HEK293 (cell line): ENCODE measurements at regions not wholly inside any gene's neighbourhood (a gene's known extent, or its start where the extent isn't known, plus 50 kb on each side); places are given as distances from the start of the nearest gene placed in this dataset.

Experiments
- CTCF ChIA-PET: fragments of 350-600 bp; formaldehyde crosslinking; extraction: SDS; loops from one replicate; lab custom pipeline; 2021; ENCODE audit warnings: antibody characterized with exemption; lab: Yijun Ruan, JAX
- POLR2A ChIA-PET: fragments of 300-600 bp; formaldehyde crosslinking; extraction: SDS; loops from one replicate; lab custom pipeline; 2020; ENCODE audit warnings: antibody characterized with exemption, inconsistent platforms; lab: Yijun Ruan, JAX
- H3K27ac ChIP-seq: fragments of 200-500 bp; sonication (Bioruptor generic); 2 replicates; pipeline ENCODE4 v1.5.1; 2014; ENCODE audit warnings: low read depth, low read length, control low read depth, inconsistent platforms; ENCODE audit errors: extremely low read depth
- H3K36me3 ChIP-seq, 2 experiments: fragments of 200-500 bp in 1 of 2; sonication (Bioruptor generic) in 1 of 2; 1 replicate in 1 of 2; 2 replicates in 1 of 2; pipeline ENCODE4 v1.5.1; 2014 to 2017; ENCODE audit warnings: inconsistent platforms in 2 of 2, low read length in 2 of 2; ENCODE audit not compliant: control insufficient read depth in 2 of 2, insufficient read depth in 1 of 2
- H3K4me1 ChIP-seq: fragments of 200-500 bp; sonication (Bioruptor generic); 2 replicates; pipeline ENCODE4 v1.5.1; 2014; ENCODE audit warnings: mild to moderate bottlenecking, low read length, inconsistent platforms; ENCODE audit not compliant: control insufficient read depth, insufficient read depth
- H3K4me3 ChIP-seq: 2 replicates; pipeline ENCODE4 v1.5.1; 2011; ENCODE audit warnings: low read depth, mild to moderate bottlenecking, control low read depth, low read length, moderate library complexity
- H3K9me3 ChIP-seq: fragments of 200-500 bp; sonication (Bioruptor generic); 2 replicates; pipeline ENCODE4 v1.5.1; 2014; ENCODE audit warnings: low read depth, low read length, inconsistent platforms; ENCODE audit not compliant: control insufficient read depth, insufficient read depth
- FEZF1 ChIP-seq: fragments of 450-650 bp; formaldehyde crosslinking; IDR thresholded peaks from 2 replicates; pipeline ENCODE4 v1.5.1; 2016; ENCODE audit warnings: missing biosample characterization, missing genetic modification characterization
- GLIS1 ChIP-seq: fragments of 450-650 bp; formaldehyde crosslinking; IDR thresholded peaks from 2 replicates; pipeline ENCODE4 v1.5.1; 2016; ENCODE audit warnings: missing biosample characterization, missing genetic modification characterization
- HOXD13 ChIP-seq: sonication (generic); formaldehyde crosslinking; IDR thresholded peaks from 2 replicates; pipeline ENCODE4 v1.8.0; 2022; ENCODE audit warnings: missing genetic modification reagents, borderline replicate concordance
- OSR2 ChIP-seq: fragments of 450-650 bp; formaldehyde crosslinking; IDR thresholded peaks from 2 replicates; pipeline ENCODE4 v1.5.1; 2016; ENCODE audit warnings: missing biosample characterization, missing genetic modification characterization
- PBX3 ChIP-seq: sonication (generic); formaldehyde crosslinking; IDR thresholded peaks from 2 replicates; pipeline ENCODE4 v1.8.1; 2022; ENCODE audit warnings: mild to moderate bottlenecking, moderate library complexity, missing genetic modification reagents
- RBAK ChIP-seq: fragments of 450-650 bp; formaldehyde crosslinking; IDR thresholded peaks from 2 replicates; pipeline ENCODE4 v1.5.1; 2016; ENCODE audit warnings: missing biosample characterization, missing genetic modification characterization
- SCRT1 ChIP-seq: fragments of 450-650 bp; formaldehyde crosslinking; IDR thresholded peaks from 2 replicates; pipeline ENCODE4 v1.5.1; 2016; ENCODE audit warnings: missing biosample characterization, missing genetic modification characterization, borderline replicate concordance
- SCRT2 ChIP-seq: fragments of 450-650 bp; formaldehyde crosslinking; IDR thresholded peaks from 2 replicates; pipeline ENCODE4 v1.5.1; 2016; ENCODE audit warnings: missing biosample characterization, missing genetic modification characterization
- SP7 ChIP-seq: fragments of 450-650 bp; formaldehyde crosslinking; IDR thresholded peaks from 2 replicates; pipeline ENCODE4 v1.5.1; 2016; ENCODE audit warnings: missing biosample characterization, missing genetic modification characterization
- TCF7L2 ChIP-seq: IDR thresholded peaks from 2 replicates; pipeline ENCODE4 v1.6.1; 2011; ENCODE audit warnings: low read depth, mild to moderate bottlenecking, inconsistent platforms, low read length, moderate library complexity, borderline replicate concordance
- TRIM28 ChIP-seq: IDR thresholded peaks from 2 replicates; pipeline ENCODE4 v1.6.1; 2011; ENCODE audit warnings: low read length, control low read depth, borderline replicate concordance
- ZBTB1 ChIP-seq: fragments of 450-650 bp; formaldehyde crosslinking; IDR thresholded peaks from 2 replicates; pipeline ENCODE4 v1.5.1; 2016; ENCODE audit warnings: missing biosample characterization, missing genetic modification characterization
- ZBTB20 ChIP-seq: fragments of 450-650 bp; formaldehyde crosslinking; IDR thresholded peaks from 2 replicates; pipeline ENCODE4 v1.5.1; 2016; ENCODE audit warnings: missing biosample characterization, missing genetic modification characterization
- ZBTB21 ChIP-seq: fragments of 450-650 bp; formaldehyde crosslinking; IDR thresholded peaks from 2 replicates; pipeline ENCODE4 v1.5.1; 2017; ENCODE audit warnings: missing biosample characterization, missing genetic modification characterization
- ZBTB6 ChIP-seq: fragments of 450-650 bp; formaldehyde crosslinking; IDR thresholded peaks from 2 replicates; pipeline ENCODE4 v1.5.1; 2017; ENCODE audit warnings: missing biosample characterization, missing genetic modification characterization
- ZNF202 ChIP-seq: fragments of 450-650 bp; formaldehyde crosslinking; IDR thresholded peaks from 2 replicates; pipeline ENCODE4 v1.5.1; 2016; ENCODE audit warnings: missing biosample characterization, missing genetic modification characterization, borderline replicate concordance
- ZNF26 ChIP-seq: fragments of 450-650 bp; formaldehyde crosslinking; IDR thresholded peaks from 2 replicates; pipeline ENCODE4 v1.5.1; 2016; ENCODE audit warnings: missing biosample characterization, missing genetic modification characterization
- ZNF266 ChIP-seq: fragments of 450-650 bp; formaldehyde crosslinking; IDR thresholded peaks from 2 replicates; pipeline ENCODE4 v1.5.1; 2016; ENCODE audit warnings: missing biosample characterization, missing genetic modification characterization, low read depth
- ZNF274 ChIP-seq, 2 experiments: fragments of 200-500 bp in 1 of 2; fragments of 450-650 bp in 1 of 2; sonication (Bioruptor generic) in 1 of 2; formaldehyde crosslinking in 1 of 2; IDR thresholded peaks; 2 replicates each; pipeline versions ENCODE4 v1.5.1 to v1.6.1; 2014 to 2016; ENCODE audit warnings: borderline replicate concordance in 1 of 2, inconsistent platforms in 1 of 2, low read length in 1 of 2, missing biosample characterization in 1 of 2, missing genetic modification characterization in 1 of 2
- ZNF335 ChIP-seq: fragments of 450-650 bp; formaldehyde crosslinking; conservative IDR thresholded peaks from 2 replicates; pipeline ENCODE4 v1.5.1; 2016; ENCODE audit warnings: missing biosample characterization, missing genetic modification characterization
- ZNF449 ChIP-seq: fragments of 450-650 bp; formaldehyde crosslinking; IDR thresholded peaks from 2 replicates; pipeline ENCODE4 v1.5.1; 2017; ENCODE audit warnings: missing biosample characterization, mild to moderate bottlenecking, missing genetic modification characterization, moderate library complexity
- ZNF549 ChIP-seq: fragments of 450-650 bp; IDR thresholded peaks from 2 replicates; pipeline ENCODE4 v1.5.1; 2018; ENCODE audit warnings: missing biosample characterization, missing genetic modification characterization, mild to moderate bottlenecking, inconsistent platforms, moderate library complexity
- ZNF585B ChIP-seq: fragments of 450-650 bp; formaldehyde crosslinking; IDR thresholded peaks from 2 replicates; pipeline ENCODE4 v1.5.1; 2016; ENCODE audit warnings: missing biosample characterization, missing genetic modification characterization
- ZNF658 ChIP-seq: fragments of 450-650 bp; formaldehyde crosslinking; IDR thresholded peaks from 2 replicates; pipeline ENCODE4; 2016; ENCODE audit warnings: missing biosample characterization, missing genetic modification characterization
- ZNF660 ChIP-seq: fragments of 450-650 bp; IDR thresholded peaks from 2 replicates; pipeline ENCODE4 v1.5.1; 2018; ENCODE audit warnings: missing biosample characterization, mild to moderate bottlenecking, missing genetic modification characterization
- ZNF791 ChIP-seq: fragments of 450-650 bp; formaldehyde crosslinking; IDR thresholded peaks from 2 replicates; pipeline ENCODE4 v1.5.1; 2016; ENCODE audit warnings: missing biosample characterization, missing genetic modification characterization
- ZNF843 ChIP-seq: fragments of 450-650 bp; formaldehyde crosslinking; IDR thresholded peaks from 2 replicates; pipeline ENCODE4 v1.5.1; 2016; ENCODE audit warnings: missing biosample characterization, missing genetic modification characterization
- ZXDB ChIP-seq: fragments of 450-650 bp; formaldehyde crosslinking; IDR thresholded peaks from 2 replicates; pipeline ENCODE4 v1.5.1; 2016; ENCODE audit warnings: missing biosample characterization, missing genetic modification characterization

GRCh38 chr7:85324145-85324799, 137.4 kb upstream of the SEMA3D start:
- no peaks in the 10 kb centered on the region for H3K36me3 ChIP-seq
- CTCF ChIA-PET, result interaction anchor here (0.6 to 1.0 kb wide), 2 partner anchors 46 to 198 kb away, joined by 3 to 4 read pairs; no protein-coding TSS in a partner anchor
- no peak overlapping the region for H3K4me3 ChIP-seq
- no peak overlapping the region; the same call in 1 of the 2 replicates for H3K27ac ChIP-seq
- no peaks in the 10 kb centered on the region for H3K9me3 ChIP-seq
- TF ChIP-seq SCRT1 (peak; percentile 33; the same call in 1 of the 2 replicates), ZBTB1 (no peak), ZNF843 (peak; percentile 63; the same call in 1 of the 2 replicates), ZBTB6 (tag by site-specific recombination) (peak; percentile 69; the same call in 1 of the 2 replicates), PBX3 (CRISPR knock-in tag) (no peak), ZNF585B (tag by site-specific recombination) (no peak), HOXD13 (CRISPR knock-in tag) (no peak), OSR2 (tag by site-specific recombination) (0 out of 2 replicates have a peak, but pooled peaks have one; percentile 29), TRIM28 (peak; percentile 68; the same call in 1 of the 2 replicates), TCF7L2 (peak; percentile 28; the same call in 1 of the 2 replicates), ZBTB20 (tag by site-specific recombination) (no peak), RBAK (tag by site-specific recombination) (no peak), SP7 (peak; percentile 89), ZXDB (tag by site-specific recombination) (peak; percentile 40; the same call in 1 of the 2 replicates), GLIS1 (no peak), ZNF449 (tag by site-specific recombination) (0 out of 2 replicates have a peak, but pooled peaks have one; percentile 41), FEZF1 (tag by site-specific recombination) (0 out of 2 replicates have a peak, but pooled peaks have one; percentile 39), ZNF26 (tag by site-specific recombination) (no peak), ZNF274 (IDR thresholded peaks at IDR 0.05; ENCODE audit: low read length) (no peak), ZNF274 (tag by site-specific recombination; IDR thresholded peaks at IDR 0.05; ENCODE audit: borderline replicate concordance) (no peak), SCRT2 (peak; percentile 73; the same call in 1 of the 2 replicates), ZNF660 (tag by site-specific recombination) (peak; percentile 93), ZBTB21 (tag by site-specific recombination) (no peak), ZNF266 (no peak), ZNF202 (tag by site-specific recombination) (no peak), ZNF549 (tag by site-specific recombination) (peak; percentile 100), ZNF658 (no peak), ZNF335 (tag by site-specific recombination) (no peak), ZNF791 (no peak)
- H3K4me1 ChIP-seq, result peaks cover 4% of the 10 kb centered on the region; the same call in 1 of the 2 replicates
- POLR2A ChIA-PET, result no interaction called here
